HG03064 (cell line): ENCODE measurements at regions not wholly inside any gene's neighbourhood (a gene's known extent, or its start where the extent isn't known, plus 50 kb on each side); places are given as distances from the start of the nearest gene placed in this dataset.

Source experiments
- ATAC-seq: cut with Tn5 transposase; IDR thresholded peaks from one replicate; pipeline ENCODE4 v1.9.1; 2021; ENCODE audit warnings: low read depth; ENCODE audit not compliant: unreplicated experiment

DNA sequence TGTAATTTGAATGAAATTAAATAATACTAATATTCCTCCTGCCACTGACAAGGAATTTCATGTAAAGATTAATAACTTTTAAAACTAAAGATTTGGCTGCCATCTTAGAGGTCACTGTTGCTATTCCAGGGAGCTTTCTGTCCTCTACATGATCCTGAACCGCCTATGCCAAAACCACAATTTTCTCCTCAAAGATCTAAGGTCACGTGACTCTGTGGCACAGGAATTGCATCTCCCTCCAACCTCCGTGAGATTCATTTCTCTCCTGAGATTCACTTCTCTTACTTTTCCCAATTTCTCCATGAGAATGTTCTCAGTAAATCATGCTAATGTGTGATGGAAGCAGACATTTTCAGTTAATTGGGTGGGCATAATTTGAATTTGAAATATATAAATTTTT, 379.6 kb upstream of the TSHZ2 start:
- ATAC-seq = no peak

DNA sequence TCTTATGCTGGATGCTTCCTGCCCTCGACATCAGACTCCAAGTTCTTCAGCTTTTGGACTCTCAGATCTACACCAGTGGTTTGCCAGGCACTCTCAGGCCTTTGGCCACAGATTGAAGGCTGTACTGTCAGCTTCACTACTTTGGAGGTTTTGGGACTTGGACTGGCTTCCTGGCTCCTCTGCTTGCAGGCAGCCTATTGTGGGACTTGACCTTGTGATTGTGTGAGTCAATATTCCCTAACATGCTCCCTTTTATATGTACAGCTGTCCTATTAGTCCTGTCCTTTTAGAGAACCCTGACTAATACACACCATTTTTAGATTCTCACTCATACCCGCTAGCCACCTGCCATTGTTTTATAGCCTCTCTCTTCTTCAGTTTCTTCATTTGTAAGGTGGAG, 382.1 kb upstream of the TSHZ2 start:
- ATAC-seq = no peak

DNA sequence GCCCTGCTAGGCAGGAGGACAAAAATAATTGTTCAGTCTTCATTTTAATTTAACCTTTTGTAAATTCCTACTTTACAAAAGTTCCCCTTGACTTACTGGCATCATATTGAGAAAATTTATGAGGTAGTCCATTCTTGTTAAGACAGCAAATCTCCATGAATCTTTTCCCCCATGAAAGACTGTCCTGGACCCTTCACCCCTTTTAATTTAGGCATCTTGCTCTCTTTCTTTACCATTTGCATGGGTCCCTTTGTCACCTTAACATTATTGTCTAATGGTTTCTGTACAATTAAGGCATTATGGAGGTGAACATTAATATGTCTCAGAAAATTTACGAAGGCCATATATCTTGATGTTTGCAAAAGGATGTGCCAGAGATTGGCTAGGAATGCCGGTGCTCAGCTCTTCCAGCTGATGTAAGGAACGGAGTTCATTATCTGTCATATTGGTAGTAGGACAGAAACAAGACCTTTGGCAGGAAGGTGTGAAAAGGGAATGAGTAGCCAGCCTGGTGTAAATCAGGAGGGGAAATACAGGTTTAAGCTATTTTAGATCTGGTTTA, 382.8 kb upstream of the TSHZ2 start:
- no peak for ATAC-seq

DNA sequence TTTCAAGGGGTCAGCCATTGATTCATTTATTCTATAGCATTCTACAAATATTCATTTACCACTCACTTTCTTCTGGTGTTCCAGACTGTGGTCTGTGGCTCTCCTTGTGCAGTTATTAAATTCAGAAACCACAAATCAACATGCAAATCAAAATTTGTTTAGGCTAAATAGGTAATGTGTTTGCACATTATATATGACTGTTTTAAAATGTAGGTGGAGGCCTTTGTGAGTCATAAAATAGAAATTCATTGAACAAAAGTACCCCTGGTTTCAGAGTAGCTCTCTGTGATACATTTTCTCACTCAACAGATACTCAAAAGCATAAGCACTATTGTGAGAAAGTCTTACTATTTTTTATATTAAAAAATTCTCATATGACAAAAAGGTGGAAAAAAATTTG, 385.5 kb upstream of the TSHZ2 start:
- no peak for ATAC-seq

DNA sequence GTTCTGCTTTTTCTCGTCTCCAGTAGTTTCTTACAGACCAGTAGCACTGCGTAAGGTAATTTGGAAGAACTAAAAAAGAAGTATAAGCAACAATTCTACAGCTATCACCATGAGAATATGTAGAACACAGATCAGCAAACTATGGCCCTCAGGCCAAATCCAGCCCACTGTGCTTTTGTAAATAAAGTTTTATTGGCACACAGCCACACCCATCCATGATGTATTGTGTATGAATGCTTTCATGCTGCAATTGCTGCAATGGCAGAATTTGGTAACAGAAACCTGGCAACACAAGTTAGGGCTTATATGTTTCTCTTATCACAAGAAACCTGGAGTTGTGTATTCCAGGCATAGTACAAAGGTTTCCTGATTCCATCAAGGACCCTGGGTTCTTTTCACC, 386.8 kb upstream of the TSHZ2 start:
- no peak for ATAC-seq

DNA sequence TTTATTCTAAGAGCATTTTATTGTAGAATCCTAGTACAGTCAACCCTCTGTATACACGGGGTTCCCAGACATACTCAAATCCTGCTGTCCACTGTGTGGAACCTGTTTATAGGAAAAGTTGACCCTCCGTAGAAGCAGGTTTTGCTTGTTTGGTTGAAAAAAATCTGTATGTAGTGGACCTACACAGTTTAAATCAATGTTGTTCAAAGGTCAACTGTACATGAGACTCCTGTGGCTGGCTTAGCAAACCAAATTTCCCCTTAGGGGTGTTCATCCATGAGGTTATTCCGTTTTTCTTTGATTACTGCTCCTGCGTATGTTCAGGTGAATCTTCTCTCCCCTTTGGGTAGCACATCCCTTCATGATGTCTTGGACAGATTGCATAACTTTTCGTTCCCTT, 387.0 kb upstream of the ZFP64 start:
- no peak for ATAC-seq

DNA sequence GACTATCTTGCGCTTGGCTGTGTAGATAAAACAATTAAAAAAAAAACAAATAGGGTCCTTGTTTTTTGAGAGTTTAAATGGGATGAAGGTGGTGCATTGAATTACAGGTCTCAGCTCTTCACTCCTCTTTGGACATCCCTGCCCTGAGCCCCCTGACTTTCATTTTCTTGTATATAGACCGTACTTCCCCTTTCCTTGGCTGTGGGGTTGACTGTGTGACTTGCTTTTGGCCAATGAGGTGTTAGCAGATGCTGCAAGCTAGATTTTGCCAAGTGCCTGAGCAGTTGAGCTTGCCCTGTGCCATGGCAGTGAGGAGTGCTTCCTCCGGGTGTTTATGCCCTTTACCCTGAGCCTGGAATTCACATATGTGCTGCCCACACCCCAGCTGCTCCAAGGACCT, 386.1 kb upstream of the ZFP64 start:
- no peak for ATAC-seq

DNA sequence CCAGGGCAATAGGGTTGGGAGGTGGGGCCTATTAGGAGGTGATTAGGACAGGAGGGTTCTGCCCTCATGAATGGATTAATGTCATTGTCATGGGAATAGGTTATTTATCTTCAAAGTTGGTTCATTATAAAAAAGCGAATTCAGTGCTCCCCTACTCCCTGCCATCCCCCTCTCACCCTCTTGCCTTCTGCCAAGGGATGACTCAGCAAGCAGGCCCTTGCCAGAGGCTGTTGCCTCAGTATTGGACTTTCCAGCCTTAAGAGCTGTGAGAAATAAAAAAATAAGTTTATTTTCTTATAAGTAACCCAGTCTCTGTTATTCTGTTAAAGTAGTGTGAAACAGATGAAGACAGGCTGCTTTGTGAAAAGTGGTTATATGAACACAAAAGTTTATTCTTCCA, 381.1 kb upstream of the ZFP64 start:
- ATAC-seq = no peak

DNA sequence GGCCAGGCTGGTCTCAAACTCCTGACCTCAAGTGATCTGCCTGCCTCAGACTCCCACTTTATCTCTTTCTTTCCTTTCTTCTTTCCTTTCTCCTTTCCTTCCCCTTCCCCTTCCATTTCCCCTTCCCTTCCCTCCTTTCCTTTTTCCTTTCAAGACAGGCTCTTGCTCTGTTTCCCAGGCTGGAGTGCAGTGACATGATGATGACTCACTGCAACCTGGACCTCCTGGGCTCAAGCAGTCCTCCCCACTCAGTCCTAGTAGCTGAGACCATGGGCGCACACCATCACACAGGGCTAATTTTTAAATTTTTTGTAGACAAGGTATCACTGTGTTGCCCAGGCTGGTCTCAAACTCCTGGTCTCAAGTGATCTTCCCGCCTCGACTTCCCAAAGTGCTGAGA, 377.6 kb upstream of the ZFP64 start:
- ATAC-seq = no peak

DNA sequence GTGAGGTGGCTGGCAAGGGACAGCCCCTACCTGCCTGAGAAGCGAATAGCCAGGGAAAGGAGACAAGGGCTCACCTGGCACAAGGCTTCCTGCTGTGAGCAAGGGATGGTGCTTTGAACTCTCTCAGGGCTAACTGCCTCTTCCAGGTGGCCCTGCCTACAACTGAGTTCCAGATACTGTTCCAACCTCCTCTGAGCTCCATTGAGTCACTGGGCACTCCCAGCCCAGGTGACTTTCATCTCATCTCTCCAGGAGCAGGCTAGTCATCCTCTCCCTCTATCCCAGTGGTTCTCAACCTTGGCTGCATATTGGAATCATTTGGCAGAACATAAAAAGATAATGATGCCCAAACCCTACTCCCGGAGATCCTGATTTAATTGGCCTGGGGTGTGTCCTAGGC, 374.0 kb upstream of the ZFP64 start:
- no peak for ATAC-seq

DNA sequence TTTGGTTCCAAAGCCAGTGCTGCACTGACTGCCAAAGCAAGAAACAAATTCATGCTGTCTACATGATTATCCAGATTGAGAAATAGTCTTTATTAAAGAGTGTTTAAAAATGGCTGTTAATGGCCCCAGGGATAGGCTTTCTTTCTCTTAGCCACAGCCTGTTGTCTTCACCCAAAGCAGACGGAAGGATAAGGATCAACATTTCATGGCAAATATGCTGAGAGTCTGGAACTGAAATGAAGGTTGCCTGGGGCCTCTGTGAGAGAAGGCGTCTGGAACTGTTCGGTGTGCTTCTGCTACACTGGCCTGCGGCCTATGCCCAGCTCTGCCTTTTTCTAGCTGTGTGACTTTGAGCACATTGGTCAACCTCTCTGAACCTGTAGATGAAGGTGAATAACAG, 373.0 kb upstream of the ZFP64 start:
- no peak for ATAC-seq

DNA sequence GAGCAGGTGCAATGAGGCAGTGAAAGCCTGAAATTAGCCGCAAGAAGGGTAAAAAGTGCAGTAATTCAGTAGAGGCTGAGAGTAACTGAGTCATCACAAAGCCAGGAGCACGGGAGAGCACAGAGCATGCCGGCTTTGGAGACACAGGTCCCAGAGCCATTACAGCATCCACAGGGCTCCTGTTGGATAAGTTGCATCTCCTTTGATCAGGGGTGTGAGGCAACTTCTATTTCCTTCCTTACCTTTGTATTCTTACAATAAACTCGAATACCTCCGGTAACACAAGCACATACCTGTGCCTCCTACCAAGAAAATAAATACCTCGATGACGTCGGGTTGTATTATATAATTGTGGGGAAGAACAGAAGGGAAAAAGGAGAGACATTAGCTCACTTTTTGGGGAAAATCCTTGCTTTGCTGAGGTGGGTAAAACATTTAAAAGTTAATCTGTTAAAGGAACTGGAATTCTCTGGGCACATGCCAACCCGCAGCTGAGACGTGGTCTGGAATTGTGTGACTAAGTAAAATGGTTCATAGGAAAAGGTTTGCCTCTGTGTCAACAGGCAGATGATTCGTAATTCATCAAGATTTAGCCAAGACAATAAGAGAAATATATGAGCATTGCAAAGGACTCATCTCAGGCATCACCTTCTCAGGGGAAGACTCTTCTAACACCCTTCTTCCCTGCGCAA, 360.7 kb upstream of the ZFP64 start:
- ATAC-seq = no peak

DNA sequence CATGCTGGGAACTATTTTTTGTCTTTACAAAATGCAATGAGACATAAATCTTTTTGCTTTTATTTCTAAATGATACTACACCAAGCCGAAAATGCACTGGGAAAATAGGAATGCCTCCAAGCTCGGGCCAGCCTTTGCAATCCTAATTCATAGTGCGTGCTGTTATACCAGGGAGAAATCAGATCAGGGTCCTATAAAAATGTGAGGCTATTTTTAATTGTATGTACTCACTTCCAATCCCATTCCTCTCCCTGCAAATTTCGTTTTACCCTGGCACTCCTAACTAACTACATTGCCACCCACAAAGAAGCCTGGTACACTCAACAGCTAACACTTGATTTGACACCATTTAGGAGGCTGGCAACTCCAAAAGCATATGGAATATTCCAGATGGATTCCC, 350.6 kb upstream of the ZFP64 start:
- no peak for ATAC-seq

DNA sequence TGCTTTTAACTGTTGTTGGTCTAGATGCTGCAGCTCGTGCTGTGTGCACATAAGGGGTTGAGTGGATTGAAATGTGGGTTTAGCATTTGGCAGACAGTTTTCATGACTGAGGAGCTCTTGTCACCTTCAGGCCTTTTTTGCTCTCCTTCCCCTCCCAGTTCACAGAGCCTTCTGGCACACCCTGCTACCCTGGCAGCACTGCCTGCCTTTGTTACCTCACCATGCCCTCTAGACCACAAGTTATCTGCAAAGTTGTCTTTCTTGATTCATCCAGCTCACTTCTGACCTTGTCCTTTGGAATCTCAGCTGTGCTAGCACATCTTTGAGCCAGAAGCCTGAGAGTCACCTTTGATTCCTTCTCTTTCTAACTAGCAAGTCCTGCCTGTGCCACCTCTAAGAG, 348.9 kb upstream of the ZFP64 start:
- ATAC-seq = no peak

DNA sequence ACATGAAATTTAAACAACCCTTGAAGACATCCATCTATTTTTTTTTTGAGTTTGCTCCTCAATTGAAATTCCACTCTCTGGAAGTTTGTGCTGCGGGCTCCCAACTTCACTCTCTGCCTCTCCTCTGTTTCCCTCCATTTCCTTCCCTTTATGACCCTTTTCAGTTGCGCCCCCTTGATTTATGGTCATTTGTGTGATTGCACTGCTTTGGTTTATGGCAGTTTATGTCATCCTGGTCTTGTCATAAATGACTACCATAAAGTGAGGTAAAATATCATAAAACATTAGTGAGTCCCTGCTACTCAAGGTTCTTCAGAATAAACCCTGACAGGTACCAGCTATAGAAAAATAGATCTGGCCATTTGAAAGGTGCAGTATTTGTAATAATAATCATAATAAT, 348.3 kb upstream of the ZFP64 start:
- ATAC-seq = no peak

DNA sequence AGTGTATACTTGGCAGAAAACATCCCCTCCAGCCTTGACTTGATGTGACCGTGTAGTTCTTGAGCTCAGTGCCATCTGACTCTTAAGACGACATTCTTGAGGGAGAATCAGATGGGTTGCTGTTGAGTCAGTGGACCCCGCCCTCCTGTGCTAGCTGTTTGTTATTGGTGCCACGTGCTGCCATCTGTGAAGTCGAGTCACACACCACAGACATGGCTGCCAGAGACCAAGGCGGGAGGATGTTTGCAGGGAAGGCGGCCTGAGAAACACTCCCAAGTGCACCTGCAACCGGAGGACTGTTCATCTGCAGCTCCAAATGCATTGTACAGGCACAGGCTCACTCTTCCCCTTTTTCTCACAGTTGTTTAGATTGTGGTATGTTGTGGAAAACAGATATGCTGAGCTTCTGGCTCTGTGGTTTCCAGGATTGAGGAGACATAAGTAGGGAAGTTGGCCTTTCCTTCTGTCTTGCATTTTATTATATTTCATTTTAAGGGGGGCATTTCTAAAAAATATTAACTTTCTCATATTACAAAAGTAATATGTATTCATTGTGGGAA, 345.3 kb upstream of the ZFP64 start:
- no peak for ATAC-seq

DNA sequence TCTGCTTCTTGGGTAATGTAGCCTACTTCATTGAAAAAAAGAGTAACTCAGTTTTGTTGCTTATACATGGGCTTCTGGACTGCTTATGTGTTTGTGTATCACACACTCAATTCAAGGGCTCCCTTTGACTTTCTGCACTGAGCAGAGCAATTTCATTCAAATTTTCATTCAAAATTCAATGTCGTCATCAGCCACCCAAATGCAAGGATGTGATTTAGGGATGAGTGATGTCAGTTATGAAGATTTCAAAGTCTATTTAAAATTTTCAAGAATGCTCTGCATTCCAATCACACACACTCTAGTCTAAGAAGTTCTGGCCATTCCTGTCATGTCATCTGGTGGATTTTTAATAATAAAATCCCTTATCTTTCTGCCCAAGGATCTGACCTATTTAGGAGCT, 344.5 kb upstream of the ZFP64 start:
- ATAC-seq = no peak

DNA sequence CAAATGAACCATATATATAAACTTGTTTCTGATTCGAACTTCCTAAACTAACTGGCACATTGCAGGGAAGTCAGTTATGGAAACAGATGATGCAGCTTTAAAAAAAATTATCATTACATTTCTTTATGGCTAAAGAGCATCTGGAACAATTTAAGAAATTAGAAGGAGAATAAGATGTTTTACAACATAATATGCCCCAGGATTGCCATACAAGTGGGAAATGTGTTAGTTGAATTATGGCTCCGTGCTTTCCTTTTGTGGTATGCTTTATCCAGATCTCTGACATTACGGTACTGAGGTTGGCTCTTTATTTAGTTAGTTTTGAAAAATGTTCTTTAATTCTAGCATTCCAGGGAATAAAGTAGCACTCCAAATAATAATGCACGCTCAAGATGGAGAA, 343.0 kb upstream of the ZFP64 start:
- ATAC-seq = no peak

DNA sequence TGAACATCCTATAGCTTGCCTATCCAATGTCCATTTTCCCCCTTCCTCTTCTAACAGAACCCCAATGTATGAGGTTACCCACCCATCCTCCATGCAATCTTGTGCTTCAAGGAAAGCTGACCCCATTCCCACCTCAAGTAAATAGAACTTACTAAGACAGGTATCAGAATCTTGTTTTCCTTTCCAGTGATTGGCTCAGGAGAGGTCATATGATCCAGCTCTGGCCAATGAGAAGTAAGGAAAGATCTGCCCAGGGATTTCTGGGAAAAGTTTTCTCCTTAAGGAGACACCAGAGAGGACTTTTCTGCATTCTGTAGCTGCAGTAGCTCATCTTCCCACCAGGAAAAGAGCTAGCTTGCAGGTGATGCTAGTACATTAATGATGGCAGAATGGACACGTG, 341.8 kb upstream of the ZFP64 start:
- ATAC-seq = no peak

DNA sequence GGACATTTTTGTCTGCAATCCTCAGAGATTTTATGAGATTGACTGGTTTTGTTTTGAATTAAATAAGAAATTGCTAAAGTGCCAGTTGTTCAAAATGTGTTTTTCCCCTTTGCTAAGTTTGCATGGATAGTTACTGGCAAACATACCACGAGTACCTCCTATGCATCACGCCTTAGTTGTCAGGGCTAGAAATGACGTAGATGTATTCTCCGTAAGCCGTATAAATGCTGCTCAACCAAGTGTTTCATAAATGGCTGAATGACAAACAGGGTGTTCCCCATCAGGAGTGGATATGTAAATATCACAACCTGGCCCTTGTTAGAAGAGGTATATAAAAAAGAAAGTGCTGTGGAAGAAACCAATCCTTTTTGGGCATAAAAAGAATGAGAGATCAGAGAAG, 341.1 kb upstream of the ZFP64 start:
- no peak for ATAC-seq

DNA sequence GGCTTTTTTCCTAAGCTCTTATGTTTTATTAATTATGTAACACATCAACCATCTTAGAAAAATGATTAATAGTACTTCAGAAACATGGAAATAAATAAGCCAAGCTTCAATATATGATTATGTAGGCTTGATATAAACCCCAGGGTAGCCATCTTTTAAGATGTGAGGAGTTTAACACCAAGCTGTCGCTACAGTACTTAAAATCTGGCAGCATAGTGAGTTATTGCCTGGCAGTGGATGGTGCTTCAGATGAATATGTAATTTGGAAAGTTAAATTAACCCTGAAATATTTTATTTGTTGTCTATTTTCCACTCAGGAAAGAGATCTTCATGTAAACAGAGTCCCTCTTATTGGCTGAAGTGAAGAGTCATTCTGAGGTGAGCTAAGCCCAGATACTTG, 339.0 kb upstream of the ZFP64 start:
- ATAC-seq = no peak

DNA sequence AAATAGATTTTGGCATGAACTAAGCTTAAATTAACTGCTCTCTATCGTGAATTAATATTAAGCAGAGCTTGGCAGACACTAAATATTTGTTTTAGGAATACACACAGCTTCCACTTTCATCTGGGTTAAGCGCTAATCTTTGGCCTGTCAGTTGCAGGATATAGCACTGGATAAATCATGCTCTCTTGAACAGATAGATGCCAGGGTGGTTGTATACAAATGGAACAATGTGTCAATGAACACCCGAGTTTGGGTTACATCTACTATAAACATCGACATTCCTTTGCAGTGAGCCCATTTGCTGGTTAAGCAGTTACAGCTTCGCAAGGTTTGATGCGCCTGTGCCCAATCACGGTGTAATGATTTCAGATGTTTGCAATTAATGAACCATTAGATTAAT, 338.2 kb upstream of the ZFP64 start:
- ATAC-seq = no peak

DNA sequence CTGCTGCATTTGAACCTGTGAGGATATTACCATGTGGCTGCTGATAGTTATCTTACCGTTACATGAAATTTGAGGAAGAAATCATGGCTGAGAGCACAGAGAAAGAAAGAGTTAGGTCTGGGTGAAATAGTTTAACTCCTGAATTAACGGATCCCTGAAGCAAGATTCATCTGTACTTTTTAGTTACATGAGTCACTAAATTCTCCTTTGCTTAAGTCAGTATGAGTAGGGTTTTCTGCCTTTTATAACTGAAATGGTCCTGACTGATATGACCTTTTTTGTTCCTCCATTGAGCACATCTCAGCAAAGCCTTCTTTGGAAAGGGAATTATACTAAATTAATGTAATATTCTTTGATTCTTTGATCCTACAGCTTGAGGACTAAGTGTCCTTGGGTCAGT, 333.3 kb upstream of the ZFP64 start:
- ATAC-seq = no peak
